DMS 273 (cell line): ENCODE measurements at regions not wholly inside any gene's neighbourhood (a gene's known extent, or its start where the extent isn't known, plus 50 kb on each side); places are given as distances from the start of the nearest gene placed in this dataset.

ENCODE experiments used
- DNase-seq: peaks from one replicate; lab custom pipeline; 2025; ENCODE audit not compliant: unreplicated experiment; lab: John Stamatoyannopoulos, UW

- DNase-seq, result no peak
Observed at GRCh38 chr4:67236788-67237187, 308.5 kb downstream of the CENPC start.

- no peak for DNase-seq
Observed at GRCh38 chr4:67236318-67236717, 309.0 kb downstream of the CENPC start.

- DNase-seq, result no peak
Observed at GRCh38 chr4:67234296-67234695, 311.0 kb downstream of the CENPC start.

- no peak for DNase-seq
Observed at GRCh38 chr4:67229148-67229547, 316.2 kb downstream of the CENPC start.

- no peak for DNase-seq
Observed at GRCh38 chr4:67220861-67221260, 324.4 kb downstream of the CENPC start.

- DNase-seq, result no peak
Observed at GRCh38 chr4:67218883-67219282, 326.4 kb downstream of the CENPC start.

DNA sequence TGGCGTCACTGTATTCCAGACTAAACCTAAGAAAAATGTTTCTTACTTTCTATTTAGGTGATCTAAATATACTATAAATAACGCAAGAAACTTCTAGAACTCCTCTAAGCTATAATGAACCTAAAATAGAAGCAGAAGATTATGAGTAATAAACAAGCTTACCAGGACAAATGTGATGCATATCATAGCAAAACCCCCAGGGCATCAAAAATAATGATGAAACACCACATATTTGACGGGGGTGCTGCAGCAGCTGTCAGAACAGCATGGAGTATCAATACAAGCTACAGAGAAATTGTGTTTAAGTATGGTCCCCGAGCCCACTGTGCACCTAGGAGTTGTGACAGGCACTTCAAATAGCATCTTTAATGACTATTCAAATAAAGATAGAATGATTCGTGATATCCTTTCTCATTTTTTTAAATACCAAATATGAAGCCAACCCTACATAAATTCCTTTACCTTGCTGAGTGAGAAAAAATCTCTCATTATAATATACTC is 337.3 kb downstream of the CENPC start:
- DNase-seq, result no peak

DNA sequence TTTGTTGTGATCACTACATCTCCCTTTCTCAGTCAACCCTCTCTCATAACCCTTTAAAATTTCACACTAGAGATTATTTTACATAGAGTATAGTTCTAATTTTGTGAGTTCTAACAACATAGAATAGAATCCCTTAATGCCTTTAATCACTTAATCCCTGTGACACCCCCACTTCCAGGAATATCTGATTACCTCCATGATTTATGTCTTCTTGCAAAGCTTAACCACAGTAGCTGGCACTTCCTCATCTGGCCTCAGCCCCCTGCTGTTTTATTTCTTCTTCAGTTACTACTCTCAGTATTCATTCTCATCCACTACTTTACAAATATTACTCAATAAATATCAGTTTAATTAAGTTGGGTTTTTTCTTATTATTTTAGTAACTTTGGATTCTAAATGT is 340.9 kb downstream of the CENPC start:
- peak; percentile 56 for DNase-seq

DNA sequence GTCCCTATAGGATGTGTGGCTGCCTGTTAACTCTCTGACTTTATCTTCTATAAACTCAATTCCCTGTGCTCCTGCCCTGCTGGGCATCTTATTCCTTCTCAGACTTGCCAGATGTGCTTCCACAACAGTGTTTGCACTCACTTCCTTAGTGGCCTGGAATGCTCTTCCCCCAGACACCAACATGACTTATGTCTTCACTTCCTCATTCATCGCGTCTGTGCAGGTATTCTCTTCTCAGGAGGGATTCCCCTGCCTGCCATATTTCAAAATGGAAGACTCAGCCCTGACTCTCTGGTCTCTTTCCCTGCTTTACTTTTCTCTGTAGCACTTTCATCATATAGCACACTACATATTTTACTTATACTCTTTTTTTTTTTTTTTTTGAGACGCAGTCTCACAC is 344.0 kb downstream of the CENPC start:
- no peak for DNase-seq

- peak; percentile 53 for DNase-seq
Observed at GRCh38 chr4:67198727-67199126, 346.6 kb downstream of the CENPC start.

DNA sequence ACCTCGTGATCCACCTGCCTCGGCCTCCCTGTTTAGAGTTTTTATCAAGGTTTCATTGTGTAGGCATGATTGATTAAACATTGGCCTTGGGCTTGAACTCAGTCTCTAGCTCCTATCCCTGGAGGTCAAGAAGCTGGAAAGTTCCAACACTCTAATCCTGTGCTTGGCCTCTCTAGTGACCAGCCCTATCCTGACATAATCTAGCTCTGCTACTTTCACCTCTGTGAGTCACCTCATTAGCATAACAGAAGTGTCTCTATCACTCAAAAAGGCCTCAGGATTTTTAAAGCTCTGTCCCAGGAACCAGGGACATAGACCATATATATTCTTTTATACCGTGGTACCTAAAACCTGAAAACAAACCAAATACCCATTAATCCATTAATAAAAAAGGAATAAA is 377.5 kb downstream of the CENPC start:
- no peak for DNase-seq

- no peak for DNase-seq
Observed at GRCh38 chr4:67162690-67163089, 382.6 kb downstream of the CENPC start.

DNA sequence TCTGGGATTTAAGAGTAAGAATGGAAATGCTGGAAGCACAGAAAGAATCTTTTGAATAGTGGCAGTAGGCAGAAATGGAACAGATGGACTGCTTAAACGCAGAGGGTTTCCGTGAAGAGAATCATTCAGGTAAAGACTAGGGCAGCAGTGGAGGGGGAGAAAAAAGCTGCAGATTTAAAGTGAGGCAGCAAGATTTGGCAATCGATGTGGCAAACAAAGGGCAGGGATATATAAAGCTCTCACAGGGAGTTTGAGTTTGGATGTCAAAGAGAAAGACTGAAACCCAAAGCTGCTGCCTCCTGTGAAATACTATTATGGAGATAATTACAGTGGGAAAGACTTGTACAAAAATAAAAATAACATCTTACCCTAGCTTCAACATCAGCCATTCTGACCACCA is 384.0 kb downstream of the CENPC start:
- DNase-seq, result no peak

- peak; percentile 1 for DNase-seq
Observed at GRCh38 chr4:67160394-67160793, 384.9 kb downstream of the CENPC start.

DNA sequence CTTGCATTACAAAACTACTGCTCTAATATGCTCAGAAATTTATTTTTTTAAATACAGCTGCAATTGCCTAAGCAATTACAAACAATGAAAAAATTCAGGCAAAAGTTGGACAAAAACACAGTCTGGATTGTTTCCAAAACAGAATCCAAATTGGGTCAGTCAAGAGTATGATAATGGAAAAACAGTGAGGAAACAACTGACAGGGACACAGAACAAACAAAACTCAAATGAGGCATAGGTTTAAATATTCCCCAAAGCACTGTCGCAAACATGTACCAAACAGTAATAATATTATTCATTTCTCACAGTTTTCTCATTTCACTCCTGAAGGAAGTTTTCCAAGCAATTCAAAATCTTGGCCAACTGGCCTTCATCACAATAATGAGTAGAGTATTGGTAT is 386.6 kb downstream of the CENPC start:
- no peak for DNase-seq

- no peak for DNase-seq
Observed at GRCh38 chr4:67152976-67153375, 392.3 kb downstream of the CENPC start.

DNA sequence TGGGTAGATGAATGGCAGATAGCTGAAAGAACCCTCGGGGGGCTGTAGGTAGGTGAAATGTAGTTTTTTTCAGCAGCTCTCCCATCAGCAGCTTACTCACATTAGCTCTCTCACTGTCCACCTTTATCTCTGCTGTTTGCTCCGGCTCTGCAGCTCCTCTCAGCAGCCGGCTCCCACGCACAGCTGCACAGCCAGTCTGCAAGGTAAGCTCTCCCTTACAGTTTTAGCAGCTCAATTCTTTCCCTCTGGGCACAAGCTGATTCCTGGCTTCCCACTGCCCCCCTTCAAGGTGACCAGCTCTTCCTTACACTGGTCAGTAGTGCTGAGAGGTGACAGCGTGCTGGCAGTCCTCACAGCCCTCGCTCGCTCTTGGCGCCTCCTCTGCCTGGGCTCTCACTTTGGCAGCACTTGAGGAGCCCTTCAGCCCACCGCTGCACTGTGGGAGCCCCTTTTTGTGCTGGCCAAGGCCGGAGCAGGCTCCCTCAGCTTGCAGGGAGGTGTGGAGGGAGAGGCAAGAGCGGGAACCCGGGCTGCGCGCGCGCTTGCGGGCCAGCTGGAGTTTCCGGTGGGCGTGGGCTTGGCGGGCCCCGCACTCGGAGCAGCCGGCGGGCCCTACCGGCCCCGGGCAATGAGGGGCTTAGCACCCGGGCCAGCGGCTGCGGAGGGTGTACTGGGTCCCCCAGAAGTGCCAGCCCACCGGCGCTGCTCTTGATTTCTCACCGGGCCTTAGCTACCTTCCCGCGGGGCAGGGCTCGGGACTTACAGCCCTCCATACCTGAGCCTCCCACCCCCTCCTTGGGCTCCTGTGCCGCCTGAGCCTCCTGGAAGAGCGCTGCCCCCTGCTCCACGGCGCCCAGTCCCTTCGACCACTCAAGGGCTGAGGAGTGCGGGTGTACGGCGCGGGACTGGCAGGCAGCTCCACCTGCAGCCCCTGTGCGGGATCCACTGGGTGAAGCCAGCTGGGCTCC is 393.6 kb downstream of the CENPC start:
- no peak for DNase-seq

DNA sequence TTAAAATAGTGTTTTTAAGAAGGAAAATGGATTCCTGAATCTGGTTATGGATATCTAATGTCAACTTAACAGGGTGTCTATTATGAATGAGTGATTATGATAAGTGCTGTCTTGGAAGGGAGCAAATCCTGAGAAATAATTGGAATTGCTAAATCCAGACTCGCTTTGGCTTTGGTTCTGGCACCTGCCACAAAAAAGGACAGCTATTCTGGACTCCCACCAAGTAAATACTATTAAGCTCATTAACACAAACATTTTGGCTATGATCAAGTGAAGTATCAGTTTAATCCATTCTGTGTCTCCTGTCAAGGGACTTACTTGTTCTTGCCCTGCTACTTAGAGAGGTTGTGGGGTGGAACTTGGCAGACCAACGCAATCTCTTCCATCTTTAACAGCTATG is 403.7 kb downstream of the CENPC start:
- DNase-seq, result no peak

DNA sequence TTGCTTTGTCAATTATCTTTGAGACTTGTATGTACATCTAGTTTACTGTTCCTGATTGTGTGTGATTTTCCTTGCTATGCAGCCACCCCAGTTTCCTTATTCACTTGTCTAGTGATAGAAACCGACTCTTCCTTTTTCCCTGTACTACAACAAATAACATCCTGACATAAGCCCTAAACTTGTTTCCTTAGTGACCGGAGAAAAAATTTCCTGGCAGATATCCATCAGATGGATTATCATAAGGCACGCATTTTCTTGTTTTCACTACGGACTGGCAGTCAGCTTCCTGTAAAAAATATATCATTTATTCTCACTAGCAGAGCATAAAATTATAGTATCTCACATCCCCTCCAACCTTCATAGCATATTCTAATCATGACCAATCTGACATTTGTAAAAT is 410.7 kb downstream of the CENPC start:
- no peak for DNase-seq

- DNase-seq, result no peak
Observed at GRCh38 chr4:67133162-67133561, 412.1 kb downstream of the CENPC start.

DNA sequence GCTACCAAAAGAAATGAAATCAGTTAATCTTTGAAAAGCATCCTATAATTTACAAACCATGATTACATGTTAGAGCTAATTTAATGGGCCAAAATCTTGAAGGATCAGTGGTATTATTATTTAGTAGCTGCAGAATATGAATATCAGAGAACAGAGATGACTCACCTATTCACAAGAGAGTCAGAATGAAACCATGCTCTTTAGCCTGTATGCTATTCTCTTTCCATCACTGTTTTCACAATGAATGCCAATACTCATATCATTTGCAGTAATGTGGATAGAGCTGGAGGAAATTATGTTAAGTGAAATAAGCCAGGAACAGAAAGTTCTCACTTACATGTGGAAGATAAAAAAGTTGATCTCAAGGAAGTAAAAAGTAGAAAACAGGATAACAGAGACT is 414.1 kb downstream of the CENPC start:
- no peak for DNase-seq

GRCh38 chr4:67130411-67130810 is 414.9 kb downstream of the CENPC start:
- DNase-seq, result no peak

DNA sequence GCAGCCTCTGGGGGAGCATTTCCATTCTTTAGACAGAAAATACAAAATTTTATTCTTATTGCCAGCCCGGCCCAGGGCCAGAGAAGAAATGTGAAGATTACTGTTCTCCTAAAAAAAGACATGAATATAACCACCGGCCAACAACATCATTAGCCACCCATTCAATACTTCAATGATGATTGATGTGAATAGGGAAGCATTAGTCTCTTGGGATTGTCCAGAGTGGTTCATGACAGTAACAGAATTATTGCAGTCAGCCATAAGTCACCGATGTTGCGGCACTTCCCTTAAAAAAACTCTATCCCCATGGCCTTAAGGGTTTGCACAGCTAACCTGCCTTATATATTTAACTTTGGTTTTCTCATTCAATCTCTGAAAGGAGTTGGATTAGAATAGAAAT is 418.7 kb downstream of the CENPC start:
- DNase-seq, result no peak
